Hypothalamus (tissue), 51 donors: ENCODE measurements at regions not wholly inside any gene's neighbourhood (a gene's known extent, or its start where the extent isn't known, plus 50 kb on each side); places are given as distances from the start of the nearest gene placed in this dataset.

ENCODE experiments used
- DNase-seq, 51 donors: peaks; one replicate each; lab custom pipeline; 2025; lab: John Stamatoyannopoulos, UW

- DNase-seq: no peak
Observed at GRCh38 chr20:63073738-63074065, 66.9 kb upstream of the BHLHE23 start.

- DNase-seq: no peak
Observed at GRCh38 chr20:63072991-63073737, 66.4 kb upstream of the BHLHE23 start.

- no peak for DNase-seq
Observed at GRCh38 chr20:63072231-63072791, 65.5 kb upstream of the BHLHE23 start.

GRCh38 chr20:63071541-63072181, 64.9 kb upstream of the BHLHE23 start:
- peak in 4 of 51 donors; percentile 1 to 18 (median 10) for DNase-seq

GRCh38 chr20:63070771-63071540, 64.2 kb upstream of the BHLHE23 start:
- no peak for DNase-seq

- no peak for DNase-seq
Observed at GRCh38 chr20:63070301-63070625, 63.5 kb upstream of the BHLHE23 start.

GRCh38 chr20:63068711-63069367, 62.1 kb upstream of the BHLHE23 start:
- DNase-seq: no peak

GRCh38 chr20:63067721-63068560, 61.2 kb upstream of the BHLHE23 start:
- DNase-seq: no peak

GRCh38 chr20:63067266-63067635, 60.5 kb upstream of the BHLHE23 start:
- no peak for DNase-seq

- DNase-seq: no peak
Observed at GRCh38 chr20:63066506-63067265, 59.9 kb upstream of the BHLHE23 start.

GRCh38 chr20:63065911-63066310, 59.1 kb upstream of the BHLHE23 start:
- no peak for DNase-seq

- DNase-seq: no peak
Observed at GRCh38 chr20:63064745-63065711, 58.3 kb upstream of the BHLHE23 start.

GRCh38 chr20:63064310-63064709, 57.5 kb upstream of the BHLHE23 start:
- no peak for DNase-seq

- DNase-seq: no peak
Observed at GRCh38 chr20:63062188-63063140, 55.7 kb upstream of the BHLHE23 start.

GRCh38 chr20:63061771-63062100, 55.0 kb upstream of the BHLHE23 start:
- no peak for DNase-seq

- DNase-seq: no peak
Observed at GRCh38 chr20:63061051-63061770, 54.4 kb upstream of the BHLHE23 start.
